BLaER1 (cell line): ENCODE measurements at regions not wholly inside any gene's neighbourhood (a gene's known extent, or its start where the extent isn't known, plus 50 kb on each side); places are given as distances from the start of the nearest gene placed in this dataset.

Experiments used
- H3K27ac ChIP-seq: shearing (Covaris generic); formaldehyde crosslinking; 2 replicates; pipeline ENCODE4 v1.8.1; 2022
- H3K27me3 ChIP-seq: shearing (Covaris generic); formaldehyde crosslinking; 2 replicates; pipeline ENCODE4 v1.8.1; 2022
- H3K36me3 ChIP-seq: shearing (Covaris generic); formaldehyde crosslinking; 2 replicates; pipeline ENCODE4 v1.8.1; 2022
- H3K4me1 ChIP-seq: shearing (Covaris generic); formaldehyde crosslinking; 2 replicates; pipeline ENCODE4 v1.8.1; 2022
- H3K4me2 ChIP-seq: shearing (Covaris generic); formaldehyde crosslinking; 2 replicates; pipeline ENCODE4 v1.8.1; 2022
- H3K4me3 ChIP-seq: shearing (Covaris generic); formaldehyde crosslinking; 2 replicates; pipeline ENCODE4 v1.8.1; 2022
- H3K9ac ChIP-seq: shearing (Covaris generic); formaldehyde crosslinking; 2 replicates; pipeline ENCODE4 v1.8.1; 2022
- H3K9me3 ChIP-seq: shearing (Covaris generic); formaldehyde crosslinking; 2 replicates; pipeline ENCODE4 v1.8.1; 2022
- H4K20me1 ChIP-seq: shearing (Covaris generic); formaldehyde crosslinking; 2 replicates; pipeline ENCODE4 v1.8.1; 2022
- Cebpa-rat ChIP-seq: shearing (Covaris generic); IDR thresholded peaks from 2 replicates; pipeline ENCODE4 v1.8.1; 2022

DNA sequence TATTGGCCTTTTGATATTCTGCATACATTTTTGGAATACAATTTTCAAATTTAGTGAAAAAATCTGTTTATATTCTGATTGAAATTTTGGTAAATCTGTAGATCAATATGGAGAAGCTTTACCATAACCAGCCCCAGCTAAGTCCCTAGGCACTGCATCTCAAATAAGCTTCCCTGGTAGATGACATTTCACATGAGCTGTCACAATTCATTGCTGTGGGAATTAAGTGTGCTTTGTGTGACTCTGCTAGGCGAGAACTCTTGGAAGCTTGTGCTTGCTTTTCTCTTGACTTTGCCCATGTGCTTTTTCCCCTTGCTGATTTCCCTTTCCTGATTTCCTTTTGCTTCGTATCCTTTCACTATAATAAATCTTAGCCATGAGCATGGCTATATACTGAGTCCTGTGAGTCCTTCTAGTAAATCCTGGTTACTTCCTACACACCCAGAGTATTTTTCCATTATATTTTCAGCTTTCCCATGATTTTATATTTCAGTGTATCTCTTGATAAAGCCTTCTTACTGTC lies 166.5 kb upstream of the MMS22L start:
- H3K4me1 ChIP-seq: no peaks in the 10 kb centered on the region
- no peak for TF ChIP-seq Cebpa-rat
- H3K36me3 ChIP-seq: no peaks in the 10 kb centered on the region
- H3K9me3 ChIP-seq: no peaks in the 10 kb centered on the region
- no peaks in the 10 kb centered on the region for H3K27me3 ChIP-seq
- H3K4me3 ChIP-seq: no peak overlapping the region
- no peak overlapping the region for H3K4me2 ChIP-seq
- no peak overlapping the region for H3K27ac ChIP-seq
- H4K20me1 ChIP-seq: no peaks in the 10 kb centered on the region
- H3K9ac ChIP-seq: no peak overlapping the region

DNA sequence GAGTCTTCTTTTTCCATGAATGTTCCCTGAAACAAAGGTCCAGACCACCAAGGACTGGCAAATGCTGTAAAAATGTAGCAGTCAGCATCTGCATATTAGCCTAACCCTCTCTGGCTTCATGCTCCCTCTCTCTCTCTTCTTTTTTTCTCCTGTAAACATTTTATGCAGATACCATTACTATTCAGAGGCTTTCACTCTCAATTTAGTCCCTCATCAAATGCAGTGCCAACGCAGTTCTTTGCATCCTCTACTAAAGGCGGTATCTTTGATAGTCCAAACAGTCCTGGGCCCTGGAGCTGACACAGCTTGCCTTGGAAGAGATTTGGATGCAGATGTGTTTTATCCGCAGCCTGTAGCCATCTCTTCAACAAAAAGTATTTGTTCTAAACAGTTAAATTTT lies 167.1 kb upstream of the MMS22L start:
- no peaks in the 10 kb centered on the region for H3K36me3 ChIP-seq
- no peaks in the 10 kb centered on the region for H3K27me3 ChIP-seq
- H3K4me2 ChIP-seq: no peak overlapping the region
- no peaks in the 10 kb centered on the region for H3K9me3 ChIP-seq
- H3K27ac ChIP-seq: no peak overlapping the region
- no peak overlapping the region for H3K4me3 ChIP-seq
- no peaks in the 10 kb centered on the region for H4K20me1 ChIP-seq
- H3K4me1 ChIP-seq: no peaks in the 10 kb centered on the region
- no peak for TF ChIP-seq Cebpa-rat
- no peak overlapping the region for H3K9ac ChIP-seq

DNA sequence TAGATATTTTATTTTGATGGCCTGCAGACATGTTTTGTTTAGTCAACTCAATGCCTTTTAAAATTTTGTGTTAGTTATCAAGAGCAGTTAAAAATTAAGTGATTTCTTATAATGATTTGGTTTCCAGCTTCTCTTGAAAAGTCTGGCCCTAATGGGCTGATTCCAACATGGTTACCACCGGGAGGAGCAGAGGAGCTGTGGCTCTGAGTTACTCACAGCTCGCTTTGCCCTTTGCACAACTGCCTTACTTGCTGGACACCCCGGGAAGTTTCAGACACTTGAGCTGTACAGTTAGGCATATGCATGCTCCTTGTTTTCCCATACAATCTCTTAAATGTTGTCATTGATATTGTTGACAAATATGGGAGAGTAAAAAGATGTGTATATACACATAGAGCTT lies 173.1 kb upstream of the MMS22L start:
- no peak for TF ChIP-seq Cebpa-rat
- no peaks in the 10 kb centered on the region for H3K9me3 ChIP-seq
- no peaks in the 10 kb centered on the region for H3K27me3 ChIP-seq
- H3K4me3 ChIP-seq: no peak overlapping the region
- no peaks in the 10 kb centered on the region for H4K20me1 ChIP-seq
- H3K4me1 ChIP-seq: no peaks in the 10 kb centered on the region
- H3K36me3 ChIP-seq: no peaks in the 10 kb centered on the region
- H3K27ac ChIP-seq: no peak overlapping the region
- no peak overlapping the region for H3K4me2 ChIP-seq
- H3K9ac ChIP-seq: no peak overlapping the region

DNA sequence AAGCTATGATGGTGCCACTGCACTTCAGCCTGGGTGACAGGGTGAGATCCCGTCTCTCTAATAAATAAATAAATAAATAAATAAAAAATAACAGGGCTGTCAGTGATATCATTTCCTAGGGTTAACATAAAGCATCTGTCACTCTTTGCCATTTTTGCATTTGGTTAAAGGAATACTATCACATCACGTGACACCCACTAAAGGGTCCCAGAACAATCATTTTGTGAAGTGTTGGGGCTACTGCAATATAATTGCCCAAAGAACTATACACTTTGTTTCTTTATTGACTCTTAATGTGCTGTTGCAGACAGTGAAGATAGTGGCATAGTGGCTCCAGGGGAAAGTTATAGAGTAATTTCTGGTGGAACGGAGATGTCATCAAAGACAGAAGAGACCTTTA lies 176.5 kb upstream of the MMS22L start:
- Histone ChIP-seq H3K27me3 (no peaks in the 10 kb centered on the region), H3K36me3 (no peaks in the 10 kb centered on the region), H3K9me3 (no peaks in the 10 kb centered on the region), H3K9ac (no peak overlapping the region), H3K4me3 (no peak overlapping the region), H3K4me1 (no peaks in the 10 kb centered on the region), H3K4me2 (no peak overlapping the region), H4K20me1 (no peaks in the 10 kb centered on the region), H3K27ac (no peak overlapping the region)
- TF ChIP-seq Cebpa-rat: no peak

DNA sequence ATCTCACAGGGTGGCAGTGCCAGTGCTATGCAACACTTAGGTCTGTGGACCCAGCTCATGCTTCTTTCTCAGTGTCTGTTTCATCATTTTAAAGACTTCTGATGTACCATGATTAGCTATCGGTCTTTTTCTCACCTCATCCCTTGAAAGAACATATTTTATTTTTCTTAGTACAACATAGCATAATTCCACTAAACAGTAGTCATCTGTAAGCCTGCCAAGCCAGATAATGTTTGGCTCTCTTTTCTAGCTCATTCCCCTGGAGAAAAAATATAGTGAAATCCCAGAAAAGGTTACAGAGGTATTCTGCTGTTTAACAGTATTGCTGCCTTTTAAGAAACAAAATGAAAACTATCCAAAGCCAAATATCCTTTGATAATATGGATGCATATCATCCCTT lies 177.0 kb upstream of the MMS22L start:
- no peak for TF ChIP-seq Cebpa-rat
- Histone ChIP-seq H3K4me1 (no peaks in the 10 kb centered on the region), H4K20me1 (no peaks in the 10 kb centered on the region), H3K36me3 (no peaks in the 10 kb centered on the region), H3K4me3 (no peak overlapping the region), H3K27ac (no peak overlapping the region), H3K27me3 (no peaks in the 10 kb centered on the region), H3K4me2 (no peak overlapping the region), H3K9ac (no peak overlapping the region), H3K9me3 (no peaks in the 10 kb centered on the region)

DNA sequence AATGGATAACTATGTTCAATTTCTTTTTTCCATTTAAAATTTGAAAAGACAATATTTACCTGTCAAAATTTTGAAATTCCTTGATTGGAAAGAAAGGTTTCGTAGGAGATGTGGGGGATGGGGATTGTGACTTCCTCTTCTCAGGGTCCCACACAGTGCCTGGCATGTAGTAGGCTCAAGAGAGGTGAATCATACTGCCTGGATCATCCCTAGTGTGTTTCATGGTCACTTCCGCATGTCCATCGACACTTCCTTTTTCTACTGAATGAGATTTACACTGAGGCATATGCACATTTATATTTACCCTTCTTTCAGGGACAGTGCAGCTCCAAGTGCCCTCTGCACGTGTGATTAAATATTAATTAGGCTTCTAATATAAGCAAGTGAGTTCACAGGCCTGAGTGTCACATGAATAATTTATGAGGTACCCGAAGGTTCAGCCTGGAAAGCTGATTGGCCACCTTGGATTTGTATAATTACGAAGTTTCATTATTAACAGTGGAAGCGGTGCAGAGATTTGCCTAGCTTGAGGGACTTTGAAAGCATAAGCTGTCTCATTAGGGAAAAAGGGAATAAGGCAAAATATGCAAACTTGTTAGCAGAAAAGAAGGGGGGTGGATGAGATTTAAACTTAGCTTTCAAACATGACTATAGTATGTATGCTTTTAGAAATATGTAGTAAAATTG lies 177.5 kb upstream of the MMS22L start:
- Histone ChIP-seq H3K9ac (no peak overlapping the region), H3K27ac (no peak overlapping the region), H3K9me3 (no peaks in the 10 kb centered on the region), H3K4me2 (no peak overlapping the region), H3K36me3 (no peaks in the 10 kb centered on the region), H3K27me3 (no peaks in the 10 kb centered on the region), H3K4me3 (no peak overlapping the region), H4K20me1 (no peaks in the 10 kb centered on the region), H3K4me1 (no peaks in the 10 kb centered on the region)
- no peak for TF ChIP-seq Cebpa-rat

DNA sequence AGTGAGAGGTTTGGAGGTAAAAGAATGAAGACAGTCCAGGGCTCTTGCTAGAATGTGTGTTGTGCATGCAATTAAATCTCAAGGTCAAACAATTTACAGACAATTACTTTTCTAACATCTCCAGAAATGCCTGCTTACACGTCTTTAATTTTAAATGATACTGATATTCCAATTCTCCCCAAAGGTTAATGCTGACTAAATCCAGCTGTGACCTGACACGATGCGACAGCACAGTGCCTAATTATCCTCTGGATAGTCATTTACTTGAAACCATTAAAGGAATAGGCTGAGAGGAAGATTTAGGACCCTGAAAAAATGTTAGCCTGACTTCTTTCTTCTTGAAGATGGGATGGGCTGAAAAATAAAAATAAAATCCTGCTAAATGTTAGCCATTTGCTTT lies 178.2 kb upstream of the MMS22L start:
- H3K27ac ChIP-seq: no peak overlapping the region
- no peak overlapping the region for H3K9ac ChIP-seq
- H3K4me3 ChIP-seq: no peak overlapping the region
- no peaks in the 10 kb centered on the region for H3K36me3 ChIP-seq
- H3K27me3 ChIP-seq: no peaks in the 10 kb centered on the region
- no peak for TF ChIP-seq Cebpa-rat
- H3K4me1 ChIP-seq: no peaks in the 10 kb centered on the region
- H3K4me2 ChIP-seq: no peak overlapping the region
- H3K9me3 ChIP-seq: no peaks in the 10 kb centered on the region
- no peaks in the 10 kb centered on the region for H4K20me1 ChIP-seq

DNA sequence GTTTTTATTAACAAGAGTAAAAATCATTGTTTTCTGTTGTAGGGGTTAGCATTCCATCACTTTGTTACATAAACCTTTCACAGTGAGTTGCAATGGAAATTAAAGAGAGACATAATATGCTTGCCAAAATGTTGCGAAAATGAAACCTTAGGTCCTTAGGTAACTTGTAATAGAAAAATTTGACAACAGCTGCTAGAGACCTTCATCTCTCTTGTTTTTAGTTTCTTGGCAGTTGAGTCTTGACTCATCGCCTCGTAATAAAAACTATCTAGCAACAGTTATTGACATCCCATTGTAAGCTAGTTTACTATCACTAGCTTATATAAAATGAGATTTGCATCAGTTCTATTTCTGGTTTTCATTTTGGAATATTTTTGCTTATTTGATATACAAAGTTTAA lies 179.0 kb upstream of the MMS22L start:
- Histone ChIP-seq H3K36me3 (no peaks in the 10 kb centered on the region), H3K9me3 (no peaks in the 10 kb centered on the region), H3K9ac (no peak overlapping the region), H3K4me2 (no peak overlapping the region), H4K20me1 (no peaks in the 10 kb centered on the region), H3K4me3 (no peak overlapping the region), H3K4me1 (no peaks in the 10 kb centered on the region), H3K27ac (no peak overlapping the region), H3K27me3 (no peaks in the 10 kb centered on the region)
- no peak for TF ChIP-seq Cebpa-rat

DNA sequence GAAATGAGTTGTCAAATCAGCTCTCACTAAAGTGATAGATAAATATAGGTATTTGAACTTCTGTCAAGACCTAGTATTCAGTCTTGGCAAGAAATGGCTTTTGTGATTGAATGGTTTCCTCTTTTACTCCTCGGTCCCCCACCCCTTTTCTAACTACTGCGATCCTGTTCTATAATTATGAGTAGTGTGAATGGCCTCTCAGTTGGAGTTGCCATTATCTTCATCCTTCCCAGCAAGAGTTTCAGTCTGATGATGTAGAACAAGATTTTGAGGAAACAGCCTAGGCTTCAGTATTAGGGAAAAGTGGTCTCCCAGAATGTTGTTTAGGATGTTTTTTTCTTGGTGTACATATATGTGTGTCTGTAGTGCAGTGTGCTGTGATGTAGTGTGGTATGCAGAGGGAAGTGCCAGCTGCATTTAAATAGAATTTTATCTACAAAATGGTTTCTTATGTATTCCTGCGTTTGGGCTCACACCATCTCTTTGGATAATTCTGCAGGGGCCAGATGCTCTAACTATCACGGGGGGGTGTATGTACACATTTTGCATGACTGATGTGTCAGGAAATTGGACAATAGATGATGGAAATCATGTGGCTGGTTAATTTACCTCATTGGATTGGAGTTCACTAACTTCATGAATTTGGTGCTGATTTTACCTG lies 180.1 kb upstream of the MMS22L start:
- Histone ChIP-seq H3K9me3 (no peaks in the 10 kb centered on the region), H3K4me2 (no peak overlapping the region), H4K20me1 (no peaks in the 10 kb centered on the region), H3K4me3 (no peak overlapping the region), H3K36me3 (no peaks in the 10 kb centered on the region), H3K27ac (no peak overlapping the region), H3K9ac (no peak overlapping the region), H3K27me3 (no peaks in the 10 kb centered on the region), H3K4me1 (no peaks in the 10 kb centered on the region)
- TF ChIP-seq Cebpa-rat: no peak

DNA sequence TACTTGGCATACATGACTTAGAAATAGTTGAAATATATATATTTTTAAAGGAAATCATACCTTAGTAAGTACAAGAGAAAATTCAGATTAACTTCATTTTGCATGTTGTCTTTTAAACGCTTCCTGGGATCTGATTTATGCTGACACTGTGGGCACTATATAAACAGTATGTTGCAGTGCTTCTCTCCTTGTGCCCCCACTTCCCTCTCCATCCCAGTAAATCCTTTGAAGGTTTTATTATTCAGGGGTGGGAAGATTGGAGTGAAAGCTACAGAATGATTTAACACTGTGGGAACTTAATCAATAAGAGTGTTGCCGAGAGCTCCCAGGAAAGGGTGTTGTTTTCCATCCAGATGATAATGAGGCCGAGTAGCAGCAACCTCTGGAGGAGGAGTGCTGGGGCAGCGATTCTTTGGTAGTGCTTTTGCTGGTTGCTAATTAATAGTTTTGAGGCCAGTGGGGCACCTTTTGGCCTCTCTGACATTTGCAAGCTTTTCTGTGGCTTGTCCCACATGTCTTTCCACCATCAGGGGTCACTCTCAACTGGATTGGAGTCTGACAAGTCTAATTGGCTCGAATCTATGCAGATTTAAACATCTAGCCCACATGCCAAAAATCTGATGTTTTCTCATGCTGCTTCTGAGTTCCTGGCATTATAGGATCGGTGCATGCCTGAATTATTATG lies 183.0 kb upstream of the MMS22L start:
- Histone ChIP-seq H3K9ac (no peak overlapping the region), H3K9me3 (no peaks in the 10 kb centered on the region), H3K4me2 (no peak overlapping the region), H3K27ac (no peak overlapping the region), H4K20me1 (no peaks in the 10 kb centered on the region), H3K4me3 (no peak overlapping the region), H3K27me3 (no peaks in the 10 kb centered on the region), H3K36me3 (no peaks in the 10 kb centered on the region), H3K4me1 (no peaks in the 10 kb centered on the region)
- no peak for TF ChIP-seq Cebpa-rat
